GM18511 (cell line): ENCODE measurements at regions not wholly inside any gene's neighbourhood (a gene's known extent, or its start where the extent isn't known, plus 50 kb on each side); places are given as distances from the start of the nearest gene placed in this dataset.

ENCODE experiments used
- ATAC-seq: cut with Tn5 transposase; IDR thresholded peaks from one replicate; pipeline ENCODE4 v1.9.1; 2021; ENCODE audit warnings: mild to moderate bottlenecking, moderate library complexity; ENCODE audit not compliant: unreplicated experiment

GRCh38 chr5:124692950-124693349 lies 53.5 kb downstream of the ZNF608 start:
- ATAC-seq = no peak

DNA sequence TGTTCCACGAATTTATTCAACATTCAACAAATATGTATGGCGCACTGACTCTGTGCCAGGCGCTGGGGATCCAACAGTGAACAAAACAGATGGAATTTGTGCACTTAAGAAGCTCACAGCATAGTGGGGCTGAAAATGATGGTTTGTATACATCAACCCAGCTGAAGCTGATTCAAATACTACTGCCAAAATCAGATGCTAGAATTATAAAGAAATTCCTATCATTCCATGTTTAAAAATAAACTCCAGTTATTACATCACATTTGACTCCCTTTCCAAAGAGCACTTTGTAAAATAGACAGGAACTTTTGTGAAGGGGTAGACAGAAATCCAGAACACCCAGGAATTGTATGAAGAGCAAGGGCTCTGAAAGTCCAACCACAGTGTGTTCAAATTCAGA lies 54.1 kb downstream of the ZNF608 start:
- no peak for ATAC-seq

DNA sequence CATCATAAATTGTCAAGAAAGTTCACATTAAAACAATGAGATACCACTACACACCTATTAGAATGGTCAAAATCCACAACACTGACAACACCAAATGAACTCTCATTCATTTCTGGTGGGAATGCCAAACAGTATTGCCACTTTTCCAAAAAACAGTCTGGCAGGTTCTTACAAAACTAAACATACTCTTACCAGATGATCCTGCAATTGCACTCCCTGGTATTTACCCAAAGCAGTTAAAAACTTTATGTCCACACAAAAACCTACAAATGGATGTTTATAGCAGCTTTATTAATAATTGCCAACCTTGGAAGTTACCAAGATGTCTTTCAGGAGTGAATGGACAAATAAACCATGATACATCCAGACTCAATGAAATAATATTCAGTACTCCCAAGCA lies 56.8 kb downstream of the ZNF608 start:
- no peak for ATAC-seq

DNA sequence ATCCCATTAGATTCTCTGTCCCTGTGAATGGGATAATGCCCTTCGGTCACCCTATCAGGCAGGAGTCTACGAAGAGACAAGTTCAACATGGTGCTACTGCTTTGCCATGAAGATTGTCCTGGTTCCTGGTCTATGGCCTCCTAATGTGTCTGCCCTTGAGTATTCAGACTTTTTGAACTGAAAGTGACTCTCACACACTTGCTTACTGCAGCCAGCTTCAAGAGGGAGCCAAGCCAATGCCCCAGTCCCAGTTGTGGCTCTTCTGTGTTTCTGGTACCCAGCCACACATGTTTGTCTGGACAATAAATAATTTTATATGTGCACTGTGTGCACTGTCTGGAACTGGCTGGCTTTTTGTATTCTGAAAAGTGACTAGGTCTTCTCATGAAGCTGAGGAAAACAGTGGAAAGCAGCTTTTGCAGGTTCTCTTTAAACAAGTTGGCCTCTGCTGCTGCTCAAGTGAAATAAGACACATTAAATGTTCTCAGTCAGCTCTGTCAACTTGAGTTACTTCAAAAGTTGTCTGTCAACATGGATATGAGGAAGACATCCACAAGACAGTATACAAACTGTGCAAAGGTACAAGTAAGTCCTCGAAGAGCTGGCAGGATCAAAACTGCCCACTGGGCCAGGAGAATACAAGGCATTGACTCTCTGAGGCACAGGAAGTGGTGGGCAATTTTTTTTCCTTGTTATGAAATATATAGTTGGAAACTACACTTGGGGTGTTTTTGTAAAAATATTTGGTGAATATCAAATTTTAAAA lies 60.0 kb downstream of the ZNF608 start:
- no peak for ATAC-seq

DNA sequence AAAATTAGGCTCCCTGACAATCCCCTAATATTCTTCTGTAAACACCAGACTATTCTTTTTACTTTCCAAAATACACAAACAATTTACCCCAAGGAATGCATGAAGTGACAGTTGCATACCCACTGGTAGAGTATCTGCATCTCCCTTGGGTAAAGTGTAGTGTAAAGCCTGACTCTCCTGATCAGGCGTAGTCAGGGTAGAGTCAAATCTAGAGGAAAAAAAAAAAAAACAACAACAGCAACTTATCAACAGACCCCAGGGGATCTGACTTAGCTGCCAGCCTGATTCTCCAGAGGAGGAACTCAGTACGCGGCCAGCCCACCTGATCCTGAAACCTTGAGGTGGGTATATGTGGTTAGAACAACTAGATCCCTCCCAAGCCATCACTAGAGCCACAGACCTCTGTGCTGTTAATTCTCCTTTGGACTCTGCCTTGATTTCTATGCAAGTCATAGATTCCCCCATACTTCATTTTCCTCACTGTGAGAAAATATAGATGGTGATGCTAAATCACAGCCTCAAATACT lies 61.0 kb downstream of the ZNF608 start:
- peak; percentile 44 for ATAC-seq

DNA sequence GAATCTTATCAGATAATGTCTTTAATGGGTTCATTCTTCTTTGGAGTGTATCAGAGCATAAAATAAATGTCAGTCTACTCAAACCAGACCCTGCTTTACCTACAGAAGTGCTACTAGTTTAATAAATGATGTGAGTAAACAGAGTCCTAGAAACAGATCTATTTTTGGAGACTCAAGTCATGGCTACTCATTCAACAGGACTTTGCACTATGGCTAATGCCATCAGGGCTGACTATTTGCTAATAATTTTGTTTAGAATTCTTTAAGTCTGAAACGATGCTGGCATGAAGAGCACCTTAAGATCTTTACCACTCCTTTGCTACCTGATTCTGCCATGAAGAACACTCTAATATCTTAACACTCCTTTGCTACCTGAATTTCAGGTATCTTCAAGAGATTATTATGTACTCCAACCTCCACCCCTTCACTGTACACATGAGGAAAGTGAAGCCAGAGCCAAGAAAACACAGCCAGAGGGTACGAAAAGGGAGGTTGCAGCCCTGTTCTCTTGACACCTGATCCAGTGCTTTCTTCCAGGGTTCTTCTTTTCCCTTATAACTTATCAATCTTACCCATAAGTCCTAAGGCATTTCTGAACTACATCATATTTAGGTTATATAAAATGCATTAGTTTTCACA lies 62.4 kb downstream of the ZNF608 start:
- ATAC-seq = no peak

DNA sequence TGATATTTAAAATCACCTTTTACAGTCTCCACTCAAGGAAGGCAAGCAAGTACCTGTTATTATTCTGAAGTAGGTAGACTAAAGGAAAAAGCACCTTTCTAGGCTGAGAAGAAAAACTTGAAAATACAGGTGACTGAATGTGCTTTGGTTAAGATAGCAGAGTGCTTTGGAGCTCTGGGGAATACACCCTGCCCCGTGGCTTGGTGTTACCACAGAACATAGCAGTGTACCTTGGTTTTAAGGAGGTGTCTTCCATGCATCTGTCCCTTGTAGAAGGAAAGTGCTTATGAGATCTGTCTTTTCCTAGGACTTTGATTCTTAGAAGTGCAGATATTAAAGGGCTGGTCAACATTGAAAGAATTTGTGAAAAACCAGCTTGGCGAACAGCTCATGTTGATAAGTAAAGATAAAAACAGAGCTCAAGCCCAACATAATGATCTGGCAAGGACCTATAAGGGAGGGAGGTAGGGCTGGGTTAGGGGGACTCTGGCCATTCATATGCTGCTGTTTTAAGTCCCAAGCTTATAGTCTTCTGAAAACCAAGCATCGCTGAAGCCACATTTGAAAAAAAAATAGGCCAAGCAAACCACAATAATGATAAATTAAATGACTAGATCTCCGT lies 66.8 kb downstream of the ZNF608 start:
- no peak for ATAC-seq

DNA sequence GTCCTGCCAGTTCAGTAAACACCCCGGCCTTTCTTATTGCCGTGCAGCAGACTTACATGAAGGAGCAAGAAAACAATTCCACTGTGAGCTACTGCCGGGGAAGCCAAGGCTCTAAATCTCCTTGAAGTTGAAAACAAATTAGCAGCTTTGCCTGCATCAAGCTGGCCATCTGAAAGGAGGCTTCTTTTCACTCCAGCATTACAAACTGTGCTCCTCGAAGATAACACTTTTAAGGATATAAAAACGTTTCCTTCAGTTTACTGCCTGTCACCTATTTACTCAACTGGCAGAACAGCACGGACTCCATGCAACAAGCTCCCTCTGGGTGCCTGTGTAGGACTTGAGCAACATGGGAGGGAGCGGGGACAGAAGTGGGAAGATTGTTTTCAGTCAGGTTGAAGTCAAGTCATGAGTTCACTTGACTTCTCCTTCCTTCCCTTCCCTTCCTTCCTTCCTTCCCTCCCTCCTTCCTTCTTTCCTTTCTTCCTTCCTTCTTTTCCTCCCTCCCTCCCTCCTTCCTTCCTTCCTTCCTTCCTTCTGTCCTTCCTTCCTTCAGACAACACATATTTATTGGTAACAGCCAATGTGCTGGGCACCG lies 67.4 kb downstream of the ZNF608 start:
- no peak for ATAC-seq

GRCh38 chr5:124678468-124678867 lies 68.0 kb downstream of the ZNF608 start:
- no peak for ATAC-seq

DNA sequence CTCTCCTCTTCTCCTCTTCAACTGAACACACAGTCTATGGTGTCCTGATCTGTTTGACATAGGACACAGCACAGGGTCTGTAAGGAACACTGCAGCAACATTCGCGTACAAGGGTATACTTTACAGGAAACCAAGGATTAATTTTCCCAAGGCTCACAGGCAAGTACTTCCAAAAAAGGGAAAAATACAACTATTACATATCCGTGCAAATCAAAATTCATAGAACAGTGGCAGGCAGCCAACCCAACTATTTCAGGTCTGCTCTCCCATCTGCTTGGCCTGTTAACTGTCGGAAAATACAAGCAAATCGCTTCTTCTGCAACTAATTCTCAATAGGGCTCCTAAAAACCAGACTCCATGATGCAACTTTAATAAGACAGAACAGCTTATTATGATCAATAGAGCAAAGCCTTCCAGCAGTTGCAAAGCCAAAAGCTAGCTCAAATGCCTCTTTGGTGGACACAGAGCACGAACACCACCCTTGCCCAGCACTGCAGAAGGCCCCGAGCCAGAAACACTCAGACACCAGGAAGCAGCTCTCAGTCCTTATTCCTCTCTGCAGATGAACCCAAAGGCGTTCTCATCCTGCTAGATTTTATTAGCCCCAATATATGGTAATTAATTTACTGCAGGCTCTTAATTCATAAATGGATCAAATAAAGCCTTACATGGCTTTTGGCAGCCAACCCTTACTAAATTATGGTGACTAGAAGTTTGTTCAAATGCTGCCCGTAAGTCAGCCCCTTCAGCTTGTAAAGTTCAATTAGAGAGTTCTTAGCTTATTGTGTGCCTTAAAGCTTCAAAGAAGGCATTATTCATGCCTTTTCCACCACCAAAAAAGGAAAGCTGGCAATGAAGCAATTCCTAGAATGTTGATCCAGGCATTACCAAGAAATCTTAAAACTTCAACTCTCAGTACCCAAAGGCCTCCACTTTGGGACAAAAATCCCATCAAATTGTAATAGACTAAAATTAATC lies 68.8 kb downstream of the ZNF608 start:
- ATAC-seq = no peak

- no peak for ATAC-seq
Measured at GRCh38 chr5:124675931-124676846, 70.2 kb downstream of the ZNF608 start.

DNA sequence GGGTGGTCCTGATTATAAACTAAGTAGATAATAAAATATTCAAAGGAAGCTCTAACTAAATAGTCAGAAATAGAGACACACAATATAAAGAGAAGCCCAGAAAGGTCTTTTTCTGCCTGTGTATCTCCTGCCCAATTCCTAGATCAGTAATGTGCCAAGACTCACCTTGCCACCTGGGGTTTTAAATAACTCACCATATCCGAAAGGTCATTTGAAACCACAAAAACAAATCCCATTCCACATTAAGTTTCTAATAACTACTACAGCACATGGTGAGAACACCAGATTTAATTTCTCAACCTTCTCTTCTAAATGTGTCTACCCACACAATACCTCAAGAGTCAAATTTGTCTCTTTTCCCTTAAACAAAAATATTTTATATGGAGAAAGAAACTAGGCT lies 75.2 kb downstream of the ZNF608 start:
- ATAC-seq = no peak

GRCh38 chr5:124670722-124671184 lies 75.7 kb downstream of the ZNF608 start:
- no peak for ATAC-seq

- ATAC-seq = no peak
Measured at GRCh38 chr5:124669956-124670721, 76.3 kb downstream of the ZNF608 start.

GRCh38 chr5:124669300-124669648 lies 77.2 kb downstream of the ZNF608 start:
- ATAC-seq = no peak

GRCh38 chr5:124668353-124669299 lies 77.8 kb downstream of the ZNF608 start:
- ATAC-seq = no peak

GRCh38 chr5:124665625-124666024 lies 80.8 kb downstream of the ZNF608 start:
- no peak for ATAC-seq
